ENCODE measurements at regions not wholly inside any gene's neighbourhood (a gene's known extent, or its start where the extent isn't known, plus 50 kb on each side); places are given as distances from the start of the nearest gene placed in this dataset.

- Mint-ChIP-seq H3K27ac (ENCODE audit: unreplicated experiment) (no peak overlapping the region), H3K9me3 (ENCODE audit: low read depth) (no peaks in the 10 kb centered on the region), H3K4me1 (ENCODE audit: low read depth) (no peaks in the 10 kb centered on the region), H3K4me3 (ENCODE audit: unreplicated experiment) (no peak overlapping the region), H3K36me3 (ENCODE audit: low read depth) (no peaks in the 10 kb centered on the region), H3K27me3 (ENCODE audit: low read depth) (peaks cover 5% of the 10 kb centered on the region)
- no peak for DNase-seq (ENCODE audit: low spot score)
- TF ChIP-seq CTCF (IDR thresholded peaks at IDR 0.05): no peak
Observed at GRCh38 chr14:44030831-44031383, 476.2 kb downstream of the FSCB start.

GRCh38 chr14:44029933-44030332, 477.1 kb downstream of the FSCB start:
- DNase-seq (ENCODE audit: low spot score): no peak

GRCh38 chr14:44027397-44027796, 479.7 kb downstream of the FSCB start:
- Mint-ChIP-seq H3K4me1 (ENCODE audit: low read depth) (no peaks in the 10 kb centered on the region), H3K27me3 (ENCODE audit: low read depth) (peaks cover 3% of the 10 kb centered on the region), H3K36me3 (ENCODE audit: low read depth) (no peaks in the 10 kb centered on the region), H3K9me3 (ENCODE audit: low read depth) (peaks cover 5% of the 10 kb centered on the region), H3K4me3 (ENCODE audit: unreplicated experiment) (no peak overlapping the region), H3K27ac (ENCODE audit: unreplicated experiment) (no peak overlapping the region)
- TF ChIP-seq CTCF (IDR thresholded peaks at IDR 0.05): no peak
- no peak for DNase-seq (ENCODE audit: low spot score)

More at GRCh38 chr14:44029933-44030332, 477.1 kb downstream of the FSCB start:
- peaks cover 5% of the 10 kb centered on the region for H3K27me3 Mint-ChIP-seq (ENCODE audit: low read depth)
- no peak for TF ChIP-seq CTCF (IDR thresholded peaks at IDR 0.05)
- no peak overlapping the region for H3K27ac Mint-ChIP-seq (ENCODE audit: unreplicated experiment)
- H3K4me1 Mint-ChIP-seq (ENCODE audit: low read depth): no peaks in the 10 kb centered on the region
- H3K9me3 Mint-ChIP-seq (ENCODE audit: low read depth): no peaks in the 10 kb centered on the region
- no peaks in the 10 kb centered on the region for H3K36me3 Mint-ChIP-seq (ENCODE audit: low read depth)
- H3K4me3 Mint-ChIP-seq (ENCODE audit: unreplicated experiment): no peak overlapping the region

GRCh38 chr14:44010595-44010994, 496.5 kb downstream of the FSCB start:
- Mint-ChIP-seq H3K9me3 (ENCODE audit: low read depth) (peaks cover 7% of the 10 kb centered on the region), H3K36me3 (ENCODE audit: low read depth) (no peaks in the 10 kb centered on the region), H3K4me1 (ENCODE audit: low read depth) (no peaks in the 10 kb centered on the region), H3K27me3 (ENCODE audit: low read depth) (no peaks in the 10 kb centered on the region), H3K27ac (ENCODE audit: unreplicated experiment) (no peak overlapping the region), H3K4me3 (ENCODE audit: unreplicated experiment) (no peak overlapping the region)
- no peak for TF ChIP-seq CTCF (IDR thresholded peaks at IDR 0.05)
- DNase-seq (ENCODE audit: low spot score): no peak

GRCh38 chr14:44010071-44010470, 497.0 kb downstream of the FSCB start:
- no peak overlapping the region for H3K4me3 Mint-ChIP-seq (ENCODE audit: unreplicated experiment)
- no peak for DNase-seq (ENCODE audit: low spot score)
- H3K27ac Mint-ChIP-seq (ENCODE audit: unreplicated experiment): no peak overlapping the region

More at GRCh38 chr14:44010071-44010470, 497.0 kb downstream of the FSCB start:
- Mint-ChIP-seq H3K9me3 (ENCODE audit: low read depth) (peaks cover 7% of the 10 kb centered on the region), H3K4me1 (ENCODE audit: low read depth) (no peaks in the 10 kb centered on the region), H3K36me3 (ENCODE audit: low read depth) (no peaks in the 10 kb centered on the region), H3K27me3 (ENCODE audit: low read depth) (no peaks in the 10 kb centered on the region)
- no peak for TF ChIP-seq CTCF (IDR thresholded peaks at IDR 0.05)

Measured in chondrocyte (in vitro differentiated cells).